Progenitor cell of endocrine pancreas (in vitro differentiated cells): ENCODE measurements at regions not wholly inside any gene's neighbourhood (a gene's known extent, or its start where the extent isn't known, plus 50 kb on each side); places are given as distances from the start of the nearest gene placed in this dataset.

ENCODE experiments used
- DNase-seq: peaks from one replicate; pipeline ENCODE4 v3.0.0; 2021; ENCODE audit warnings: low spot score; ENCODE audit not compliant: unreplicated experiment
- H3K27ac Mint-ChIP-seq: 2 replicates; pipeline ENCODE4 v1.8.0; 2021; ENCODE audit warnings: mild to moderate bottlenecking, moderate library complexity, mixed read lengths
- H3K27me3 Mint-ChIP-seq: 2 replicates; pipeline ENCODE4 v1.8.0; 2021; ENCODE audit warnings: mixed read lengths
- H3K36me3 Mint-ChIP-seq: 2 replicates; pipeline ENCODE4 v1.8.0; 2022; ENCODE audit warnings: mixed read lengths; ENCODE audit not compliant: insufficient read depth
- H3K4me1 Mint-ChIP-seq: 2 replicates; pipeline ENCODE4 v1.8.0; 2021; ENCODE audit warnings: low read depth, mixed read lengths
- H3K4me3 Mint-ChIP-seq: 2 replicates; pipeline ENCODE4 v1.8.0; 2021; ENCODE audit warnings: low read depth, mild to moderate bottlenecking, moderate library complexity, mixed read lengths
- H3K9me3 Mint-ChIP-seq: 2 replicates; pipeline ENCODE4 v1.8.0; 2021; ENCODE audit warnings: low read depth, mixed read lengths
- CTCF ChIP-seq: fragments of 200-600 bp; sonication (generic); IDR thresholded peaks from one replicate; pipeline ENCODE4 v1.5.0; 2021; ENCODE audit warnings: antibody characterized with exemption, mild to moderate bottlenecking; ENCODE audit not compliant: unreplicated experiment

GRCh38 chr5:68405784-68406743 lies 190.5 kb downstream of the PIK3R1 start:
- Mint-ChIP-seq H3K4me1 (peaks cover 27% of the 10 kb centered on the region), H3K9me3 (no peaks in the 10 kb centered on the region), H3K36me3 (no peaks in the 10 kb centered on the region), H3K27me3 (no peaks in the 10 kb centered on the region), H3K27ac (peak overlapping the region; percentile 77), H3K4me3 (no peak overlapping the region)
- DNase-seq: no peak
- TF ChIP-seq CTCF: no peak

- TF ChIP-seq CTCF: no peak
- peak overlapping the region; percentile 77 for H3K27ac Mint-ChIP-seq
- no peak overlapping the region for H3K4me3 Mint-ChIP-seq
- H3K36me3 Mint-ChIP-seq: no peaks in the 10 kb centered on the region
- H3K27me3 Mint-ChIP-seq: no peaks in the 10 kb centered on the region
- H3K4me1 Mint-ChIP-seq: peaks cover 22% of the 10 kb centered on the region
- H3K9me3 Mint-ChIP-seq: no peaks in the 10 kb centered on the region
- no peak for DNase-seq
Observed at GRCh38 chr5:68406767-68407241, 191.2 kb downstream of the PIK3R1 start.

- no peak for TF ChIP-seq CTCF
- Mint-ChIP-seq H3K36me3 (no peaks in the 10 kb centered on the region), H3K27ac (no peak overlapping the region), H3K27me3 (no peaks in the 10 kb centered on the region), H3K4me1 (peaks cover 22% of the 10 kb centered on the region), H3K4me3 (no peak overlapping the region), H3K9me3 (no peaks in the 10 kb centered on the region)
- DNase-seq: no peak
Observed at GRCh38 chr5:68407311-68408239, 192.0 kb downstream of the PIK3R1 start.

GRCh38 chr5:68408345-68408871 lies 192.9 kb downstream of the PIK3R1 start:
- TF ChIP-seq CTCF: no peak
- Mint-ChIP-seq H3K4me1 (peaks cover 16% of the 10 kb centered on the region), H3K4me3 (no peak overlapping the region), H3K36me3 (no peaks in the 10 kb centered on the region), H3K27ac (no peak overlapping the region), H3K27me3 (no peaks in the 10 kb centered on the region), H3K9me3 (no peaks in the 10 kb centered on the region)
- no peak for DNase-seq

- no peak for DNase-seq
- no peak overlapping the region for H3K4me3 Mint-ChIP-seq
- no peaks in the 10 kb centered on the region for H3K9me3 Mint-ChIP-seq
- no peaks in the 10 kb centered on the region for H3K36me3 Mint-ChIP-seq
- H3K4me1 Mint-ChIP-seq: peaks cover 16% of the 10 kb centered on the region
- H3K27me3 Mint-ChIP-seq: no peaks in the 10 kb centered on the region
- H3K27ac Mint-ChIP-seq: no peak overlapping the region
- TF ChIP-seq CTCF: no peak
Observed at GRCh38 chr5:68409259-68409658, 193.7 kb downstream of the PIK3R1 start.
